Osteocyte (in vitro differentiated cells): ENCODE measurements at regions not wholly inside any gene's neighbourhood (a gene's known extent, or its start where the extent isn't known, plus 50 kb on each side); places are given as distances from the start of the nearest gene placed in this dataset.
"Not testable (repeated sequence)": the region's sequence is repeated elsewhere in the genome, so short reads cannot be mapped to it uniquely, and the experiment has no call there.

Experiments
- DNase-seq: peaks from one replicate; pipeline ENCODE4 v3.0.0; 2021; ENCODE audit warnings: mixed read lengths; ENCODE audit not compliant: unreplicated experiment; ENCODE audit errors: extremely low spot score
- H3K27ac Mint-ChIP-seq: one replicate; pipeline ENCODE4 v1.8.0; 2021; ENCODE audit warnings: mild to moderate bottlenecking, mixed read lengths; ENCODE audit not compliant: unreplicated experiment
- H3K27me3 Mint-ChIP-seq: one replicate; pipeline ENCODE4 v1.8.0; 2021; ENCODE audit warnings: mixed read lengths; ENCODE audit not compliant: unreplicated experiment
- H3K36me3 Mint-ChIP-seq: one replicate; pipeline ENCODE4 v1.8.0; 2021; ENCODE audit warnings: mixed read lengths; ENCODE audit not compliant: unreplicated experiment
- H3K4me1 Mint-ChIP-seq: one replicate; pipeline ENCODE4 v1.8.0; 2021; ENCODE audit warnings: mixed read lengths; ENCODE audit not compliant: unreplicated experiment
- H3K4me3 Mint-ChIP-seq: one replicate; pipeline ENCODE4 v1.8.0; 2021; ENCODE audit warnings: mild to moderate bottlenecking, moderate library complexity, mixed read lengths; ENCODE audit not compliant: unreplicated experiment
- H3K9me3 Mint-ChIP-seq: one replicate; pipeline ENCODE4 v1.8.0; 2021; ENCODE audit warnings: mixed read lengths; ENCODE audit not compliant: unreplicated experiment
- TF ChIP-seq, protein P1 (sequence below): fragments of 200-600 bp; sonication (generic); IDR thresholded peaks from 2 replicates; pipeline ENCODE4 v1.5.0; 2021; ENCODE audit warnings: antibody characterized with exemption, mild to moderate bottlenecking, moderate library complexity

DNA sequence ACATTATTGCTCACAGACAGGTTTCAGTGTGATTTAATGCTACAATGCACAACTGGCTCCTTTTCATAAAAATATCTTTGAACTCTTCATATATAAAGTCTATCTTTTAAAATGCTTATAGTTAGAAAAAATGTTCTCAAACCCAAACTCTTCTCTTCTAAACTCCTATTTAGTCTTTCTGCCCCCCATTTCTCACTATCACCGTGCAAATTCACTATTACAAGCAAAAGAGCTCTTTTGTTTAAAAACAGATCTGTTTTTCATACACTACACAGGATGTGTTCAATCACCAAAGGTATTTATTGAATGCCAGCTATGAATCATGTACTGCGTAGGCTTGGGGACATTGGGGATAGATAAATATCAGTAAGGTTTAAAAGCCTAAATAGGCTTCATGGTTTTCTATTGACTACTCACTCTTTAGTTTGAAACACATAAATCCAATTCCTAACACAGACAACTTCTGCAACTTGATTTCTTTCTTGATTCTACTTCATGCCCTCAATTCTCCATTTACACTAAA, 692.3 kb downstream of the C12orf50 start:
- H3K36me3 Mint-ChIP-seq = no peaks in the 10 kb centered on the region
- no peaks in the 10 kb centered on the region for H3K27me3 Mint-ChIP-seq
- no peak overlapping the region for H3K4me3 Mint-ChIP-seq
- no peaks in the 10 kb centered on the region for H3K9me3 Mint-ChIP-seq
- no peak overlapping the region for H3K27ac Mint-ChIP-seq
- TF ChIP-seq, protein P1, sequence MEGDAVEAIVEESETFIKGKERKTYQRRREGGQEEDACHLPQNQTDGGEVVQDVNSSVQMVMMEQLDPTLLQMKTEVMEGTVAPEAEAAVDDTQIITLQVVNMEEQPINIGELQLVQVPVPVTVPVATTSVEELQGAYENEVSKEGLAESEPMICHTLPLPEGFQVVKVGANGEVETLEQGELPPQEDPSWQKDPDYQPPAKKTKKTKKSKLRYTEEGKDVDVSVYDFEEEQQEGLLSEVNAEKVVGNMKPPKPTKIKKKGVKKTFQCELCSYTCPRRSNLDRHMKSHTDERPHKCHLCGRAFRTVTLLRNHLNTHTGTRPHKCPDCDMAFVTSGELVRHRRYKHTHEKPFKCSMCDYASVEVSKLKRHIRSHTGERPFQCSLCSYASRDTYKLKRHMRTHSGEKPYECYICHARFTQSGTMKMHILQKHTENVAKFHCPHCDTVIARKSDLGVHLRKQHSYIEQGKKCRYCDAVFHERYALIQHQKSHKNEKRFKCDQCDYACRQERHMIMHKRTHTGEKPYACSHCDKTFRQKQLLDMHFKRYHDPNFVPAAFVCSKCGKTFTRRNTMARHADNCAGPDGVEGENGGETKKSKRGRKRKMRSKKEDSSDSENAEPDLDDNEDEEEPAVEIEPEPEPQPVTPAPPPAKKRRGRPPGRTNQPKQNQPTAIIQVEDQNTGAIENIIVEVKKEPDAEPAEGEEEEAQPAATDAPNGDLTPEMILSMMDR = no peak
- DNase-seq = no peak
- H3K4me1 Mint-ChIP-seq = no peaks in the 10 kb centered on the region

DNA sequence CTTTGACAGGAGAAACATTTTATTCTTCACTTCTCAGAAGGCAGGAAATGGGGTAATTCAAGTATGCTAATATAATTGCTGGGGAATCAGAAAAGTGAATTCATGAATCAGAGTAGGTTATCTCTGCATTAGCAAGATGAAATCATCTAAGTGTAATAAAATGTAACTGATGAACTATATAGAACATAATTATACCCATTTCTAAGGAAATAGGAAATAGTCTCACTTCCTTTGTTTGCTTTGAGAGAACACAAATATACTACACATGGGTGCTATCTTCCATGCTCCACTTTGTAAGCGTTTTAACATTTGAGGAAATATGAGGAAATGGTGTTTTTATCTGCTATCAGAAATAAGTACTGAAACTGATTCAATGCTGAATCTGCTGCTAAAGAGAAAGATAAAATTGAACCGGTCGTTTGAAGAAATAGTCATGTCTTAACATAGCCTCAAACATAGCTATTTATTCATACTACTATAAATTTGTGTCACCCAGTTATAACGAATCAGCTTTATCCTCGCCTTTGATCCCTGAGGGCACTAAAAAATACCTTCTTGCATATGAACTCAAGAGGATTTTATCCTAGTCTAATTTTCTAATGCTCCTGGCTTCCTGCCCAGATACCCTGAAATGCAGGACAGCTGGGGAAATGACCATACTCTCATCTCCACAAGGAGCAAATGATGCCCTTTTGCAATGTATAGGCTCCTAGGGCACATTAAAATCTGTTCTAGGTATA, 696.0 kb downstream of the C12orf50 start:
- Mint-ChIP-seq H3K36me3 (no peaks in the 10 kb centered on the region), H3K9me3 (no peaks in the 10 kb centered on the region), H3K27me3 (no peaks in the 10 kb centered on the region), H3K4me3 (no peak overlapping the region), H3K27ac (no peak overlapping the region), H3K4me1 (no peaks in the 10 kb centered on the region)
- TF ChIP-seq, protein P1 = no peak
- DNase-seq = no peak

DNA sequence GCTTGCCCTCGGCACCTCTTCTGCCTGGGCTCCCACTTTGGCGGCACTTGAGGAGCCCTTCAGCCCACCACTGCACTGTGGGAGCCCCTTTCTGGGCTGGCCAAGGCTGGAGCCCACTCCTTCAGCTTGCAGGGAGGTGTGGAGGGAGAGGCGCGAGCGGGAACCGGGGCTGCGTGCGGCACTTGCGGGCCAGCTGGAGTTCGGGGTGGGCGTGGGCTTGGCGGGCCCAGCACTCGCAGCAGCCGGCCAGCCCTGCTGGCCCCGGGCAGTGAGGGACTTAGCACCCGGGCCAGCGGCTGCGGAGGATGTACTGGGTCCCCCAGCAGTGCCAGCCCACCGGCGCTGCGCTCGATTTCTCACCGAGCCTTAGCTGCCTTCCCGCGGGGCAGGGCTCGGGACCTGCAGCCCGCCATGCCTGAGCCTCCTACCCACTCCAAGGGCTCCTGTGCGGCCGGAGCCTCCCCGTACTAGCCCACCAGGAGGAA, 699.1 kb downstream of the C12orf50 start:
- H3K27me3 Mint-ChIP-seq, H3K4me3 Mint-ChIP-seq, H3K9me3 Mint-ChIP-seq, DNase-seq, H3K4me1 Mint-ChIP-seq, H3K27ac Mint-ChIP-seq, H3K36me3 Mint-ChIP-seq: not testable (repeated sequence)

DNA sequence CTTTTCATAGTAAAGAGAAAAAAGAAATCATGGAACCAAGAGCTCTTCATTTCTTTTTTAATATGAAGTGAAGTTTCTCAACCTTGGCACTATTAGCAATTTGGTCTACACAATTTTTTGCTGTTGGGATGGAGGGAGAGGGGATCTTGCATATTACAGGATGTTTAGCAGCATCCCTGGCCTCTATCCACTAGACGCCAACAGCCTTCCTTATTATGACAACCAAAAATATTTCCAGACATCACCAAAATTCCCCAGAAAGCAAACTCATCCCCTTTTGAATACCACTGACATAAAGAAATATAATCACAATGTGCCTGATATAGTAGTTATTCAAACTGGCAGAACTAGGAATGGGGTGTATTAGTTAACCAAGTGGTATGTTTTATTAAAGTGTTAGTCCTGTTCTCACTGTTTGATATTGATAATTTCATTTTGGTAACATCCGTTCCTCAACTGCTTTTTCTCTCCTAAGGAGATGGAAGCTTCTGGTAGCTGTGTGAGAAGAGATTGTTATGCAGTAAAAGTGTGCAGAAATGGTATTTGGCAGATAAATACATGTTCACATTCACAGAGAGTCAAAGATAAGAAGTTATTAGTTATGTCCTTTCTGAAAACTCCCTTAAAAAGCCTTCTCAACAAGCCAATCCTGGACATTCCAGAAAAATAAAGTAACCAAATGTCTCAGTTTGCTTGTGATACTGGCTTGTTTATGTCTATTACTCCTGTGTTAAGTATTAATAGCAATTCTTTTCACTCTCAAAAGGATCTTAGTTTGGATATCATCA, 699.9 kb downstream of the C12orf50 start:
- TF ChIP-seq, protein P1 = no peak
- H3K4me1 Mint-ChIP-seq = no peaks in the 10 kb centered on the region
- DNase-seq = no peak
- H3K36me3 Mint-ChIP-seq = no peaks in the 10 kb centered on the region
- no peaks in the 10 kb centered on the region for H3K27me3 Mint-ChIP-seq
- H3K4me3 Mint-ChIP-seq = no peak overlapping the region
- H3K9me3 Mint-ChIP-seq = no peaks in the 10 kb centered on the region
- H3K27ac Mint-ChIP-seq = no peak overlapping the region

DNA sequence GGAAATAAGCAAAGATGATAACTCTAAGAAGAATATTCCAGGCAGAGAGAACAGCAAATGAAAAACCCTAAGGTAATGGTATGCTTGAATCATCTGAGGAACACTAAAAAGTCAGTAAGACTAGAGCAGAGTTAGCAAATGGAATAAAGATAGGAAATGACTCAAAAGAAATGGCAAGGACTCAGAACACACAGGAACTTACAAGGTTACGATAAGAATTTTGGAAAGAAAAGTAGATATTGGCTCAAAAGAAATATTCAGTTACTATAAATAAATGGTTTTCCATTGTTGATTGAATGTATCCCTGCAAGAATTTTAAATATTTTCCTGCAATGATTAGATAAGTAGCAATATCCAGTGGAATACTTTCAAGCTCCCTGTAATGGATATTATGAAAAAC, 705.8 kb downstream of the C12orf50 start:
- no peaks in the 10 kb centered on the region for H3K36me3 Mint-ChIP-seq

More for the DNA sequence above, 705.8 kb downstream of the C12orf50 start:
- peaks cover 3% of the 10 kb centered on the region for H3K4me1 Mint-ChIP-seq
- TF ChIP-seq, protein P1 = no peak
- DNase-seq = no peak
- H3K27me3 Mint-ChIP-seq = no peaks in the 10 kb centered on the region
- H3K9me3 Mint-ChIP-seq = no peaks in the 10 kb centered on the region
- H3K4me3 Mint-ChIP-seq = no peak overlapping the region
- H3K27ac Mint-ChIP-seq = no peak overlapping the region
